ENCODE measurements at regions not wholly inside any gene's neighbourhood (a gene's known extent, or its start where the extent isn't known, plus 50 kb on each side); places are given as distances from the start of the nearest gene placed in this dataset.

DNA sequence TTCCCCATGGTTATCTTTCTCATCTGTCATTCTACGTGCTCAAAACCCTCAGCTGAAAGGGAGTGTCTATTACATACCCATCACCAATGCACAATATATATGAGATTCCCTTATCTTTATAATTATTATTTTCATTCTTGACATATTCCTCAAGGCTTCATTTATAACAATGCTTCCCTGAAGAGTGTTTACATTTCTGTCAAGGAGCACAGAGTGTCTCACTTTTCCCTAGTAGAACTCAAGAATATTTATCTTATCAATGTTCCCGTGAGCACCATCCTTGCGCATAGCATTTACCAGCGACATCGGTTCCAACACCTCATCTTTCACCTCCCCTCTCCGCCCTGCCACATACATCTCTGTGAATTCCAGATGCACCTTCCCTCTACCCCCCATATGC lies 250.6 kb downstream of the PLA2G4A start:
- DNase-seq (ENCODE audit: low read depth, low spot score), result no peak

DNA sequence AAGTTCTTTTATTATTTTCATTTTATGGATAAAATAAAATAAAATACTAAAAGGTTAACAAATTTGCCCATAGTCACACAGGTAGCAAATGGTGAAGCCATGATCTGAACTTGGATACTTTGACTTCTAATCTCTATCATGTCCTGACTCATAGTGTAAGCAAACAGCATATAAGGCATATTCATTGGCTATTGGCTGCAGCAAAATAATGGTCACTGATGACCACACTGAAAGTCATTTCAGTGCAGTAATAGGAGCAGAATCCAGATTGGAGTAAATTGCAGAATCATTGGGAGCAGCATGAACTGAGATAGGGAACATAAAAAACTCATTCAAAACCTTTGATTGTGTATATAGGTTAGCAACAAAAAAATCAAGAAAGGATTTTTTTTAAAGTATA lies 262.9 kb downstream of the PLA2G4A start:
- DNase-seq (ENCODE audit: low read depth, low spot score), result no peak

DNA sequence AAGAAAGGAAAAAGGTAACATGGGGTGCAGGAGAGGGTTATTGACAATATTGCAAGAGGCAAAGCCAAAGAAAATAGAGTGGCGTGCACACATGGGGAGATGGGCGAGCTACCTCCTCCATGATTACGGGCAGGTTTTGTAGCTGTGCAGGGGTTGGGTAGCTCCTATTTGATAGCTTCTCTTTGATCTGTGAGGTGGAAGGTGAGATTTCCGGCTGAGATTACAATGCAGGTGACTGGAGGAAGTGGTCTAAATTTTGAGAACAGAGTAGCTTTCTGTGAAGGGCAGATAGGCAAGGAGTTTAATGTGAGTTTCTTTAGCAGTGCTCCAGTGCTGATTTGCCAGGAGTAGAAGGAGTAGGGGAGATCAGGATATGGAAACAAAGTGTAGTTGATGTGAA lies 263.4 kb downstream of the PLA2G4A start:
- DNase-seq (ENCODE audit: low read depth, low spot score), result no peak

DNA sequence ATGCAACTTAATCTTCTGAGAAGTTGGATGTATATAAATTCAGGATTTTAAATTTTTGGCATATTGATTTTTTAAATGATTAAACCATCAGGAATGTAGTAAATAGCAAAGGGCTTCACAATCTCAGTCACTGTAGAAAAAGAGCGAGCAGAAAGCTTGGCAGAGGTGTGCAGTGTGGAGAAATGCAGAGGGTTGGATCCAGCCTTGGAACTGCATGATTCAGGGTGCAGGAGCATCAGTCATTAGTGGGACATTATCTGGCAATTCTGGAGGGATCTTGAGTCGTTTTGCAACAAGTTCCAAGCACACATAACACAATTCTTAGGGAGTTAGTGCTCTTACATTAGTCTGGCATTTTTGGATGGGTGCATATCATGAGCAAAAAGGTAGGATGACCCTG lies 267.9 kb downstream of the PLA2G4A start:
- DNase-seq (ENCODE audit: low read depth, low spot score), result no peak

DNA sequence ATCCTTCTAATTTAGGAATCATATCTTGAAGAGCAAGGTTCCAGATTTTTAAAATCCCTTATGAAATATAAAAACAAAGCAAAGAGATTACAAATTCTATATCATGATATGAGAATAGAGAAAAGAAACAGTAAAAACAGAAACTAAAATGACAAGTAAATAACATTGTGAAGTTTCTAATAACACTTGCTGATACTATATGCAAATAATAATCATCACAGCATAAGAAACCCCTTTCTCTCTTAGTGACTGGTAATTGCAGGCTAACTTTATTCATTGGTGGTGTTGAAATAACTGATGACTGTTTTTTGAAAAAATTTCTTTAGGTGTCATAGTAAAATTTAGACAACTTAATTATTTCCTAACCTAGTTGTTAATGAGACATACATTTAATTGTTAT lies 281.6 kb downstream of the PLA2G4A start:
- DNase-seq (ENCODE audit: low read depth, low spot score), result no peak

DNA sequence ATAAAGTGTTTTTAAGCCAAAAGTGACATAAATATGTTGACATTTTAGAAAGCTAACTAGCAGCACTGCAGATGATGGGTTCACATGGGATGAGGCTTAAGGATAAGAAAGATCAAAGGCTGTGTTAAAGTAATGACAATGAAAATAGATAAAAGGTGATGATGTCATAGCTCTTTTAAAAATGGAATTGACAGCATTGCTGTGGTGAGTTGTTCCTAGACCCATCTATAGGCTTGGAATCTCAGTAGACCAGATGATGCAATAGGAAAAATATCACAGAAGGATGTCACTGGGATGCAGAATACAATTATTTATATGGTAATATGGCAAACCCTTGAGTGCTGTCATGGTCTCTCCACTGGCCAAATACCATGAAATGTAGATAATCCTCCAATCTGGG lies 286.0 kb downstream of the PLA2G4A start:
- DNase-seq (ENCODE audit: low read depth, low spot score), result no peak

DNA sequence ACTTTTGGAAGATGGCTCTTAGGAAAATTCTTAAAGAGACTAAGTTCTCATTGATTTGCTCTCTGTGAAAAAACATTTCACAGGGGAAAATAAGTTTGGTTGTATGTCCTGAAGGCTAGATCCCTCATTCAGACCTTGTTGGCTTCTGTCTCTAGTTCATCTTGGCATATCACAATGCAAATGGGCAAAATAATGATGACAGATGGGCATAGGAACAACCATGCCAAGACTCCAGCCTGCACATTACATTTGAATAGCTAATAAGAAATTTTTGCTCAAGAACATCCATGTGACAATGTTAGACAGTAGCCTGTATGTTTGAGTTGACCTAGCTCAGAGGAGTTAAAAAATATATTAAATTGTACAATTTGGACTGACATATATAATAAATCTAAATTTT lies 292.9 kb downstream of the PLA2G4A start:
- no peak for DNase-seq (ENCODE audit: low read depth, low spot score)

DNA sequence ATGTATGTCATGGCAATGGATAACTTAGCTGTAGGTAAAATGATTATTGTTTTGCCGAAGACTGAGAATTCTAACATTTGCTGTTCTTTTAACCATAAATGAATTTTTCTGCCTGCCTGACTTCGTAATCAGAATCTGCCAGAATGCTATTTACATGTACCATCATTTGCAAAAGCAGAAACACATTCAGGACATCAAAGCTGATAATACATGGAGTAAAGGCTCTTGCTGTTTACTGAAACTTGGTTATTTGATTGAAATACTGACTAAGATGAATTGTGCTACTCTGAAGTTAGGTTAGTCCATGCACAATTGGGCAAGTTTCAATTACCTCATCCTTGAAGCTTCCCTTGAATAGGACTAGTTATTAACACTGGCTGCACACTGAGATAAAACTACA lies 293.8 kb downstream of the PLA2G4A start:
- no peak for DNase-seq (ENCODE audit: low read depth, low spot score)

DNA sequence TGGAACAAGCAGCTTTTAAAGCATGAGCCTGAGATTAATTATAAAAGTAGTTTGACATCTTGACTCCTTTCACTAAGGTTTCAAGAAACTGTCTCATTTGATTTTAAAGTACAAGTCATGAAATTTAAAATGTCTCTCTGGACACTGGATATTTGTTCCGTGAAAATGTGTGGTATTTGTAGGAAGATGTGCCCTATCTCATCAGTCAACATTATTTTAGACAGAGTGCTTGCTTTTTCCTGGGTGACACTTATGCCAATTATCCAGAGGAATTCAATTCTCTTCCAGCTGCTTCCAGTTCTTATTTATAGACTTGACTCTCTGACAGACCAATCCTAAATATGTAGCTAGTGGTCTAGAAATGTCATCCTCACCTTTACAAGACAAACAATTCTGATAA lies 300.4 kb downstream of the PLA2G4A start:
- DNase-seq (ENCODE audit: low read depth, low spot score), result no peak

DNA sequence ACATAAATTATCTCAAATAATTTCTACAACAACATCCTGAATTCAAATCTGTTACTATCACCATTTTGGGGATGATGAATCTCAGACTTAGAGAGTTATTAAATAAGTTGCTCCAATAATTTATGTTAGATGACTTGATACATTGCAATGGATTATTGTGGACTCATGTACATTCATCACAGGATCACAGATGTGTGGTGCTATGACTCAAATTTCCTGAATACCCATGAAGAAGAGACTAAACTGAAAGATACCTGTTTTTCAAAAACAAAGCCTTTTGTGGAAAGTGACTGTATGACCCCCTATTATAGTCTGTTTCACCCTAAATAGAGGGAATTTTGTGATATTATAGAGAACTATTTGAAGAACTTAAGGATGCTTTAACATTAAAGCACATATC lies 315.0 kb downstream of the PLA2G4A start:
- DNase-seq (ENCODE audit: low read depth, low spot score), result no peak

DNA sequence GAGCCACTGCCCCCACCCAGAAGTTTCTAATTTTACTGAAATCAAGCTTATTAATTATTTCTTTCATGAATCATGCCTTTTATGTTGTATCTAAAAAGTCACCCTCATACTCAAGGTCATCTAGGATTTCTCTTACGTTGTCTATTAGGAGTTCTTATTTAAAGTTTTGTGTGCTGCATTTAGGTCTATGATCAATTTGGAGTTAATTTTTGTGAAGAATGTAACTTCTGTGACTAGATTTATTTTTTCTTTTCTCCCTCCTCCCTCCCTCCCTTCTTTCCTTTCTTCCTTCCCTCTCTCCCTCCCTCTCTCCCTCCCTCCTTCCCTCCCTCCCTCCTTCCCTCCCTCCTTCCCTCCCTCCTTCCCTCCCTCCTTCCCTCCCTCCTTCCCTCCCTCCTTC lies 317.6 kb downstream of the PLA2G4A start:
- no peak for DNase-seq (ENCODE audit: low read depth, low spot score)

DNA sequence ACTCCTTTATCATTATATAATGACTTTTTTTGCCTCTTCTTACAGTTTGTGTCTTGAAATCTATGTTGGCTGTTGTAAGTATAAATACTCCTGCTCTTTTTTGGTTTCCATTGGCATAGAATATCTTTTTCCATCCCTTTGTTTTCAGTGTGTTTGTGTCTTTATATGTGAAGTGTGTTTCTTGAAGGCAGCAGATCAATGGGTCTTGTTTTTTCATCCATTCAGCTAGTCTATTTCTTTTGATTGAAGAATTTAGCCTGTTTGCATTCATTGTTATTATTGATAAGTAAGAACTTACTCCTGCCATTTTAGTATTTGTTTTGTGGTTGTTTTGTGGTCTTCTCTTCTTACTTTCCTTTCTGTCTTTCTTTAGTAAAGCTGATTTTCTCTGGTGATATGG lies 322.8 kb downstream of the PLA2G4A start:
- DNase-seq (ENCODE audit: low read depth, low spot score), result no peak

DNA sequence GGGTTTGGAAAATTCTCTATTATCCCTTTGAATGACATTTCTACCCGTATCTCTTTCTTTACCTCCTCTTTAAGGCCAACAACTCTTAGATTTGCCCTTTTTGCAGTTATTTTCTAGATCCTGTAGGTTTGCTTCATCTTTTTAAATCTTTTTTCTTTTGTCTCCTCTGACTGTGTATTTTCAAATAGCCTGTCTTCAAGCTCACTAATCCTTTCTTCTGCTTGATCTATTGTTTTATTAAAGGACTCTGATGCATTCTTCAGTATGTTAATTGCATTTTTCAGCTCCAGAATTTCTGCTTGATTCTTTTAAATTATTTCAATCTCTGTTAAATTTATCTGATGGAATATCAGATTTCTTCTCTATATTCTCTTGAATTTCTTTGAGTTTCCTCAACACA lies 324.3 kb downstream of the PLA2G4A start:
- DNase-seq (ENCODE audit: low read depth, low spot score), result no peak

DNA sequence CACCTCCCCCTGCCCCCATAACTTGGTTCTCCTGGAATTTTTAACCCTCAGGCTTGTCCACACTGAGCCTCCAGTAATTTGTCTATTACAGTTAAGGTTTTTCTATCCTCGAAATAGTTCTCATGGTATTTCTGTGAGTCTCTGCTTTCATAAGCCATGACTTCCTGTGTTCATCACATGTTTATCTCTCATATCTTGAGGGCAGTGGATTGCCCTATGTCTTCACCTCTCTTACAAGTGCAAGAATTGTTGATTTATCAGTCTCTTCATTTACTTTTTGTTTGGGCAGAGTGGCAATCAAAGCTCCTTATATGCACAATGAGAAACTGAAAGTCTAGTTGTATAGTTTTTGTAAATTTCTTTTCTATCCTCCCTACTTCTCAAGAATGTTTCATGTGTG lies 328.4 kb downstream of the PLA2G4A start:
- no peak for DNase-seq (ENCODE audit: low read depth, low spot score)

DNA sequence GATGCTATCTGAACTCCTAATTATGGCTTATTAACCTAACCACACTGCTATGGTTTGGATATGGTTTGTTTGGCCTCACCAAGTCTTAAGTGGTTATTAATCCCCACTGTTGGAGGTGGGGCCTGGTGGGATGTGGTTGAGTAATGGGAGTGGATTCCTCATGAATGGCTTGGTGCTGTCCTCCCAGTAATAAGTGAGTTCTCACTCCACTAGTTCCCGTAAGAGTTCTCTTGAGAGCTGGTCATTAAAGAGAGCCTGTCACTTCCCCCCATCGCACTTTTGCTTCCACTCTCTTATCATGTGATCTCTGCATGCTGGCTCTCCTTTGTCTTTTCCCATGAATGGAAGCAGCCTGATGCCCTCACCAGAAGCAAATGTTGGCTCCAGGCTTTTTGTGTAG lies 328.8 kb downstream of the PLA2G4A start:
- DNase-seq (ENCODE audit: low read depth, low spot score), result no peak

DNA sequence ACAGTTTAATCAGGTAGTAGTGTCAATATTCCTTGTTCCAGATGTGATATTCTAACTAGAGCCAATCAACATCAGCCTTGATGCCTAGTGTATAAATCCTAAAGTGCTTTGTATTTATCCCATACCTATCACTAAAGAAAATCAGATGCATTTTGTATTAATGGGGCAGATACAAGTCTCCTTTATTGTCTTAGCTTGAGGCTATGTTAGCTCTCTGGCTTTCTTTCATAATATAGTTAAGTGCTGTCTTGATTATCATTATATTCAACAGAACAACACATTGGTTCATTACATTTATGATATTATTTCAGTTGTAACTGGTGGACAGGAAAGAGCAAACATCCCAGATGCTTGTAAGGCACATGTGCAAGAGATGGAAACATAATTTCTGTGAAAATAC lies 338.8 kb downstream of the PLA2G4A start:
- no peak for DNase-seq (ENCODE audit: low read depth, low spot score)

DNA sequence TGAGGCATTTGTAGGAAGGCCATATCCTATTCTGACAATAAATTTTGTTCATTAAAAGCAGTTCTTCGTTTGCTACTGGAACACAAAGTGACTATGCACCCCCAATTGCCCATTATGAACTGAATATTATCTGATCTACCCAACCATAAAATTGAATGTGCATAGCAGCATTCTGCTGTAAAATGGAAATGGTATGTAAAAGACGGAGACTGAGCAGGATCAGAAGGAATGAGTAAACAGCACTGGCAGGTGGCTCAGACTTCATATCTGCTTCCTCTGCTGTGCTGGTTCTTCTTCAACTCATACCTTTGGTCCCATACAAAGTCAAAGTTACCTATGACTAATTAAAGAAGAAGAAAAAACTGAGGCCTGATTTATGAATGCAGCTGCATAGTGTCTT lies 339.5 kb downstream of the PLA2G4A start:
- no peak for DNase-seq (ENCODE audit: low read depth, low spot score)

DNA sequence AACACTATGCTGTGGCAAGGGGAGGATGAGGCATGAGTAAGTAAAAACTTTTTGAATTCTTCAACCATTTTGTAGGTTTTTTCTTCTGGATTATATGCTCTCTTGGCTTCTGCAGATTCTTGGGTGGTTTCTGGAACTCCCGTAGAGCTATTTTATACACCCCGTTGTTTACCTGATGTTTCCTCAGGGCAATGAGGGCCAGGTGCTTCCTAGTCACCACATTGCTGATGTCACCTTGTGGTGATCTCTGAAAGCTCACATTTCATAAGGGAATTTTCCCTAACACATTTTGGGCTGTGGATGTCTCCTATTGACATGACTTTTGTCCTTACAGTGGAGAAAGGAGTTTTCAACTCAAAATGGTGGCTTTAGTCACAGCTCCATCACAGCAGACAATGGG lies 356.6 kb downstream of the PLA2G4A start:
- DNase-seq (ENCODE audit: low read depth, low spot score), result no peak

DNA sequence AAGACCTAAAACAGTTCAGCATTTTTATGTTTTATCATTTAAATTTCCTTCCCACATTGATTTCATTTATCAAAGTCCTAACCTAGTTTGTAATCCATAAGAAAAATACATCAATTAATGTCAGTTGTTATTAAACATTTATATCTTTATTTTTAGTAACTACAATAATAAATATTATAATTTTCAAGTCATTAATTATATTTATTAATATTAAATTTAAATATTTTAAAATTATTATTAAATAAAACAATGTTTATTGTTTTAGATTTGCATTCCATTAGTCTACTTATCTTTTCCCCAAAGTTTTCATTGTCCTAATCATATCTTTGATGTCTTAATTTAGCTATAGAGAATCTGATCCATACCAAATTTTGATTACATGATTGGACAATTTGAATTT lies 368.9 kb downstream of the PLA2G4A start:
- no peak for DNase-seq (ENCODE audit: low read depth, low spot score)

DNA sequence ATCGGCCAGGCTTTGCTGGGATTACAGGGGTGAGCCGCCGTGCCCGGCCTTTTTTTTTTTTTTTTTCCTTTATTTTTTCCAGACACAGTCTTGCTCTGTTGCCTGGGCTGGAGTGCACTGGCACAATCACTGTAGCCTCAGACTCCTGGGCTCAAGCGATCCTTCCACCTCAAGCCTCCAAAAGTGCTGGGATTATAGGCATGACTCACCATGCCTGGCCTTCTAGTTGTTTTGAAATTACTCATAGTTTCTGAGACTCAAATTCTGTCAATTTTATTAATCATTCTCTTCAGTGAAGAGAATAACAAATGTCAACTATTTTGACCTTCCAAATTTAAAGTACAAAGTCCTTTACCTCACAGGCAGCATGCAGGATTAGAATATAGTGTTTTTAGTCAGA lies 374.5 kb downstream of the PLA2G4A start:
- no peak for DNase-seq (ENCODE audit: low read depth, low spot score)

DNA sequence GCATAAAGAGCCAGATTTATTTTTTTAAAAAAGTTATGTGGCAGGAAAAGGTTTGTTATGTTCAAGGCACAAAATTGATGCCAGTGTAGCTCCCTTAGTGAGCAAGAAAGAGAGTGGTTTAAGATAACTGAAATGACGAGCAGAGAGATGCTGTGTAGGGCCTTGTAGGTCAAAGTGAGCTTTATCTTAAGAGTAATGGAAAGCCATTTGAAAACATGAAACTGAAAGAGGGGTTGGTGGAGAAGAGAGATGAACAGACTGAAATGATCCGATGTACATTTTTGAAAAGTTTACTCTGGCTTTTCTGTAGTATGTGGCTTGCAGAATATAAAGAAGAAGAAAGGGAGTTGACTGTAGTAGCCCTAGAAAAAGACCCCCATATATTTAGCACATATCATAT lies 383.6 kb downstream of the PLA2G4A start:
- DNase-seq (ENCODE audit: low read depth, low spot score), result no peak

DNA sequence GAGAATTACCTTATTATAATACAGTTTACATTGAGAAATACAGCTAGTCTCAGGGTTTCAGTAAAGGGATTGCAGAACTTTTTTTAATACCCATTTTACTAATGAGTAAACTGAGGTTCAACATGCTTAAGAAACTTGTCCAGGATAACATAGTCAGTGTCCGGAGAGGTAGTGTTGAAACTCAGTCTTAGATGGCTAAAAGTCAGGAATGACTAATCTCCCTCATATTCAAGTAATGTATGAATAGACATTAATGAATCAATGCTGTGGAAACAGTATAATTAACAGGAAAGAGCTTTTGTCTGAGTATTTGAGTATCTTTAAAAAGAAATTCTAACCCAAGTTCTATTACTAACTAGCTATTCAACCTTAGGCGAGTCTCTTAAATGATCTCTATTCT lies 397.6 kb downstream of the PLA2G4A start:
- no peak for DNase-seq (ENCODE audit: low read depth, low spot score)

DNA sequence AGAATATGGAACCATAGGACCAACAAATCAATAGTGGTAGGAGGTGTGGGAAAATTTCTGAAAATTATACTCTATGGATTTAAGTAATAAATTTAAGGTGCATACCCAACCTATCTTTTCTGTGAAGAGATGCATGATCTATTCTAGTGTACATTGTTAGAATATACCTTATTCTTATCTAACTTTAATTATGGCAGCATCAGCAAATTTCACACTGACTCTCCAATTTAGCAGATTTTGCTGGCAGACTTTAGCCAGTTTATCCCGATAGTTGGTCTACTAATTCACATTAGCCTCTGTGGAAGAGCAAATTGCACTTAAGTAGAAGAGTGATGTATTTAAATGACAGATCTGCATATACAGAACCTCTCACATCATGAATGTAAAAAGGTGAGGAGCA lies 400.0 kb downstream of the PLA2G4A start:
- DNase-seq (ENCODE audit: low read depth, low spot score), result no peak

DNA sequence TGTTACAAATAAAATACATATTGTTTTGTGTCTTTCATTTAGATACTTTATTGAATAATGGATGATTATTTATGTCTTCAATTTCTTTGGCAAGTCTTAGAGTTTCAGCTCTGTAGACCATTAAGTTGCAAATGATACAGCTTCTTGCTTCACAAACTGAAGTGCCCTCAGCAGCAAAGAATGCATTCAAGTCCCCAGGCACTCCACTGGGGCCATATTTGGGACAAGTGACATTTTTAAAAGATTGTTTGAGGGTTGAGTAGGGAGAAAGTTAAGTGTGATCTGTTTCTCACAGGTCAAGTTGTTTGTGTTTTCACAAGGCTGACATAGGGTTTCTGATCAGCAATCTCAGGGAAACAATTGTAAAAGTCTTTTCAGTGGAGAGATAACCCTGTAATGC lies 400.7 kb downstream of the PLA2G4A start:
- no peak for DNase-seq (ENCODE audit: low read depth, low spot score)

DNA sequence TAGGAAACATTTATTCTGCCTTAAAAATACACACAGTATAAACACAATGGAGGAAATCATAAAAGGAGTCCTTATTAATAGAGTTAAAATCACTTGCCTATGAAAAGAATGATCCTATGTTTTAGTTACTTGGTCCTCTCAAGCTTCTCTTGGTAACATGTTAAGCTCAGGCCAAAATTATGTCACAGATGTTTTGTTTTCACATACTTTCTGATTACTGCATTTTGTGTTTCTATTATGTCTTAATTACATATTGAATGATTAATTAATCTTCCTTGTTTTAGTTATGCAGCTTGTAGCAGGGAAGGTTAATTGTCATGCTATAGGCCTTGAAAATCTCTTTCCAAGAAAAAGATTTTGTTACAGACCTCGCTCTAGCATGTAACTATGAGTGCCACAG lies 406.0 kb downstream of the PLA2G4A start:
- no peak for DNase-seq (ENCODE audit: low read depth, low spot score)
